ENCODE measurements at regions not wholly inside any gene's neighbourhood (a gene's known extent, or its start where the extent isn't known, plus 50 kb on each side); places are given as distances from the start of the nearest gene placed in this dataset.
"Not testable (repeated sequence)": the region's sequence is repeated elsewhere in the genome, so short reads cannot be mapped to it uniquely, and the experiment has no call there.

GRCh38 chr2:150097402-150097801 lies 390.1 kb downstream of the RND3 start:
- no peak for DNase-seq

DNA sequence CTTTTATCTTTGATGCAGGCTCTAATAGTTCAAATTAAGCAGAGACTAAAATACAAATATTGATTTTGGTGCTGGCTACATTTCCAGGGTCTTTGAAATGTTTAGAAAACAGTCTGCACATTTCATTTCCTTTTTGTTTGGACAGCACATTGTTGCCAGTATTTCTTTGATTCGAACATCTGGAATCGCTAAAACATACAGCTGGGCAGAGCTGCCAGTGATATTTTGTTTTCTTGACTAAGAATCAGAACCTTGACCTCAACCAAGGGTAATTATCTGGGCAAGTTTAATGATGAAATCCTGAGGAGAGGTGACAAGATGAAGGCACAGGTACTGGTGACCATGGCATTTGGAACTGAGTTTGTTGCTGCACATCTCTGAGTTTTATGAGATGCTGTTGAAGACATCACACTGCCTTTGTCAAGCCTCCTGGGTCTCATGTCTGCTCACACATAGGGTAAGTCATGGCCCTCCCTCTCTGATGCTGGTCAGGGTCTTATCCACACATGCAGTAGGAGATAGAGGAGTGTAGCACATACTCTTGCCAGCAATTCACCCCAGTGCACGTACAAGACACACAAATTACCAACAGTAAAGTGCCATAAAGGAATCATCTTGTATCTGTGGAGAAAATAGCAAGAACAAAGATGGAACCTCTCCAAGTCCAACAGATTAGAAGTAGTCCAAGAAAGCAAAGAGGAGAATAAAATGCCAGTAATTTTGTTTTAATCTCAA lies 391.9 kb downstream of the RND3 start:
- DNase-seq = no peak

GRCh38 chr2:150091846-150092245 lies 395.6 kb downstream of the RND3 start:
- DNase-seq = no peak

GRCh38 chr2:150090031-150090430 lies 397.4 kb downstream of the RND3 start:
- no peak for DNase-seq

DNA sequence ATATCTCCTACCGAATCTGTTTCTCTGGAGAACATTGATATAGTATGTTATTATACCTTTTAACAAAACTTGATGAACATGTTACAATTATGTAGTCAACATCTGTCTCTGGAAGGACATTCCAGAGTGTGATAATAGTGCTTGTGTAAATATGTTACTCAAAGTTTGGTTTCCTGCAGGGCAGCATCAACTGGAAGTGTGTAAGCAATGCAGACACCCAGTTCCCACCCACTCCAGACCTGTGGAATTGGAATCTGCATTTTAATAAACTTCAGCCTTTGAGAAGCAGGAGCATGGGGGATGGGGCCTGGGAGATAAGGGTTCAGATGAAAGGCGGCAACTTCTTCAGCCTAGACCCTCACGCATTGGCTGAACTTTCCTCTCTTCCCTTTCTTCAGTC lies 398.9 kb downstream of the RND3 start:
- DNase-seq = no peak

- DNase-seq = no peak
These were observed 402.0 kb downstream of the RND3 start for GRCh38 chr2:150085478-150085877.

DNA sequence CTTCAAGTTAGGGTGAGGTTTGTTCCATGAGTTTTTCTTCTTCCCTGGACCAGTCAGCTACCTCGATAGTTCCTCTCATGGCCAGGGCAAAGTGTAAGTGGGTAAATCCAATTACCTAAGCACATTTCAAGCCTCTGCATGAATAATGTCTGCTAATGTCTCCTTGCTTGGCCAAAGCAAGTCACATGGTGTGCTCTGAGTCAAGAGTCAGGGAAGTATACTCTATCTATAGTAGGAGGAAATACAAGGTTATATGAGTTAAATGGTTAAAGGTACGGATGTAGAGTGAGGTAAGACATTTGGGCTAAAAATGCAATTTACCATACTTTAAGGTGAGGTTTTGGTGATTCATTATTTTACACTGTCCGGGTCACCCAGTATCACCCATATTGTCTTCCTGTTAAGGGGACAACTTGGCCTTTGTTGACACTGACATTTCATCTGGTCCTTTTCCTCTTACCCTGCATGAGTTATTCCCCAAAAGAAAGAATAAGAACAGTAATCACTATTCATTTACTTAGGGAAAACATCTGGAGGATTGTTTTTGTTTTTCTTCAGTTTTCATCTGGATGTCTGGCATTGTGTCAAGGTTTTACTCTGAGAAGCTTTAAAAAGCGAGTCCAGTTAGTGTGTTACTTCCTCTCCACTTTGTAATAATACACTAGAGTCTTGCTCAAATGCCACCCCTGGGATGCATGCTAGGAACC lies 405.5 kb downstream of the RND3 start:
- no peak for DNase-seq

- DNase-seq = no peak
These were observed 411.2 kb downstream of the RND3 start for GRCh38 chr2:150076281-150076680.

DNA sequence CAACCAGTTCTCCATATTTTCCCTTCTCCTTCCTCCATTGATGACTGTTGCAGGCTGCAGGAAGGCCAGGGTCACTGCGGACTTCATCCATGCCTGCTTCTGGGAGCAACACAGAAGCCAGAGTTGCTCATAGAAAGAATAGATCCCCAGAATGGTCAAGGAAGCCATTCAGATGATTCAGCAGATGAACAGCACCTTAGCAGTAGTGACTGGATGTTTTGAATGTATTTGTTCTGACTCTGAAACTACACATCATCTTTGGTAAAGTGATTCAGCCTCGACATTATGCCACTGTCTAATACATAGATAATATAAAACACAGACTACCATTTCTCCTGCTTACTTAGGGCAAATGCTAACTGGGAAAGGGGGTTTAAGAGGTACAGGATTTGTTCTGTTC lies 411.6 kb downstream of the RND3 start:
- DNase-seq = no peak

GRCh38 chr2:150066490-150066889 lies 421.0 kb downstream of the RND3 start:
- DNase-seq = no peak

- DNase-seq = no peak
These were observed 423.4 kb downstream of the RND3 start for GRCh38 chr2:150063931-150064548.

DNA sequence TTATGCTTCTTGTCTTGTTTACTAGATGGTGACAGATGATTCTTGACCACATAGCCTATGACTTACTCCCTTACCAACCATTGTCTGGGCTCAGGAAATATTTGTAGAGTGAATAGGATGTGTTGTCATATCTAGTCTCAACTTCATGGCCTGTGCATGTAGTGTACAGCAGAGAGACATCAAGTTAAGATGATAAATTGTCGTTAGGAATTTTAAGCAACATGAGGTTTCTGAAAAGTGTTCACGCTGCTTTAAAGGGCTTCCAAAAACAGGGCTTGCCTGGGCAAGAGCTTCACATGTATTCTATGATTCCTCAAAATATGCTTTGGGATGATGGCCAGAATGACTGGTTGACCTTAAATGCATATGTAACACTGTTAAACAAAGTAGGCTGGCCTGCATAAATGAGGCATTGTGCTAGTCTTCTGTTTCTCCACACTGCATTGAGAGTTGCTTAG lies 424.0 kb downstream of the RND3 start:
- DNase-seq = no peak

DNA sequence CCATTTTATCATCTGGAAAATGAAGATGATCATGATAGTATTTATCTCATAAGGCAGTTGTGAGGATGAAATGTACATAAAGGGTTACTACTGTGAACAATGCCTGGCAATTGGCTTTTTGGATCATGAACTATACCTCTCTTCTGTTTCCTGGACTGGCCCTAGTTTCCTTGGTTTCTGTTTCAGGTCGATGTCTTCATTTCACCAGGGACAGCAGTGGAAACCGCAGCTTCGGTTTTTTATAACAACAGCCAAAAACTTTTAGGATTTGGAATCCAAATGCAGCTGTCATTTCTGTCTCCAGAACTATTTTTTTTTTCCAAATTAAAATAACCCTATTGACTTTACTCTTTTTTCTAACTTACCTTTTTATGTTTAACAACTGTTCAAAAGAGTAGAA lies 425.1 kb downstream of the RND3 start:
- DNase-seq = no peak

DNA sequence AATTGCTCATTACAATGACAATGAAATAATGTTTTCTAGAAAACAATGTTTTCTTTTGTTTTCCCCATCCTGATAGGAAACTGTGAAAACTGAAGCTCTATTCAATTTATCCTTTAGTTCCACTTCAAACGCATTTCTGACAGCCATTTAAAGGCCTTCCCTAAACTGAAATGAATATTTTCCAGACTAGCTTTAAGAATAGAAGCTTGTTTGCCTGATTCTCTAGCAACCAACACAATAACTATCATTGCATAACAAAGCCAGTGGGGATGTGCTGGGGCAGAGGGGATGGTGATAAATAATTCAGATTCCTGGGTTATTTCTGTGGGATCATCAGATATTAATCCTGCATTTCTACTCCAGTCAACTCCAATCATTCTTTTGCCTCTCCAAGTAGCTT lies 427.1 kb downstream of the RND3 start:
- no peak for DNase-seq

- DNase-seq = not testable (repeated sequence)
These were observed 427.8 kb downstream of the RND3 start for GRCh38 chr2:150059676-150060075.

DNA sequence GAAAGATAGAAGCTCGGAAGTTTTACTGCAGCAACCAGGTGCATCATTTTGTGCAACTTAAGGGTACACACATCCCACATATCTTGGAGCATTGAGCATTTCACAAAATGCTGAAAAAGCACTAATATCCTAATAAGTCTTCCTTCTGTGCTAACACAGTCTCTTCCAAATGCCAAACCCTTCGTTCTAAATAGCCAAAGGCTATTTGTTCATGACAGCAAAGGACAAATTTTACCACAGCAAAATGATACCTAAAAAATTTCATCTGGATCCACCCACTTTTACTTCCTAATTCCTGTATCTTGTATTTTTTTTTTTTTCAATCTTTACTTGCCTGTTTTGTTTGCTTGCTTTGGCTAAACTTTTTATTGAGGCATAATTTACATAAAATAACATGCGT lies 435.0 kb downstream of the RND3 start:
- DNase-seq = no peak

DNA sequence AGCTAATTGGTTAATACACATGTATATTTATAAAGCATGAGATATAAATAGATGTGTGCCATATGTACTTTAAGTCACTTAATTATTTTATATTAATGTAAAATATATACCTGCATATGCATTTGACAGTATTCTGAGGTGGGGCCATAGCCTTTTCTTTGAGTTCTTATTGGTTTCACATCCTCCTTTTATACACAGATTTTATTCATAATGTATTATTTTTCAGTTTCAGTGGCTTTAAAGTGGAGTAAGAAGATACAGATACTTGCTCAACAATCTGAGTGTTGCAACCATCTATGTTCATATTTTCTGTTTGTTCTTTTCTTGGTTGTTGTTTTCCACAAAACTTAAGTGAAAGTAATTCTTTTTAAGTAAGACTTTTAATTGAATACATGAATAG lies 436.5 kb downstream of the RND3 start:
- DNase-seq = no peak

DNA sequence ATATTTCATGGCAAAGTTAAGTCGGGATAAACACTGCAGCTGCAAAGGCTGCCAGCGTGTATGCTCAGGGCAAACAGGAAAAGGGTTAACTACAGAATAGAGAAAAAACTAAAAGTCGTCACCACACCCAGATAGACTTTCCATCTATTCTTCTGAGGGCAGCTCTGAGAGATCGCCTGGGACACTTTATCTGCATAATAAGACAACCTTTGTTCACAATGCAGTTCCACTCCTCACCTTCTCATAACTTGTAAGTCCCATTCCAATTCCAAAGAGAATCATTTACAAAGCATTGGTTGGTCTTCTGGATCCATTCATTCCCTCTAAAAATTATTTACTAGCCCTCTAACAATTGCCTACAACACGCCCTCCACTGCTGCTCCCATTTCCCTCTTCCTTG lies 437.4 kb downstream of the RND3 start:
- no peak for DNase-seq

DNA sequence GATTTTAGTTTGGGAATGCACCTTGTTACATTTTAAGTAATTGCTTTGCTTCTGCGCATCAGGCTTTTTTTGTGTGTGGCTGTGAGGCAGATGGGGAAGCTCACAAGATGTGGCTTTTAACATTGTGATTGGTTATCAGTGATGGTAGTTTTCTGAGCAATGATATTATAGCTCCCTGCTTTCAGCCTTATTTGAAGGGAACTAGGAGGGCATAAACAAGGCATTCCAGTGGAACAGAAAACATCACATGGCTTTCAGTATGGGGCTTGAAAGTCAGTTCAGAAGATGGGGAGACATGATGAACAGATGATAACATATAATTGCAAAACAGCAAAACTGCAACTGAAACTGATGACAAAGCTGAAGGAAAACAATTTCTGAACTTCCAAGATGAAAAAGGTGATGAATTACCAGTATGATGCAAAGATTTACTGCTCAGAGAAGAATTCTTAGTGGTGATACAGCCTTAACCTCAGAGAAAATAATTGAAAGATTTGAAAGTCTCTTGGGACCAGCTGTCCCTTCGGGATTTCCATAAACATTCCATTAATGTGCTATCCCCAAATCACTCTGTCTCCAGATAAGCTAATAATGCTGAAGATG lies 439.7 kb downstream of the RND3 start:
- DNase-seq = no peak

DNA sequence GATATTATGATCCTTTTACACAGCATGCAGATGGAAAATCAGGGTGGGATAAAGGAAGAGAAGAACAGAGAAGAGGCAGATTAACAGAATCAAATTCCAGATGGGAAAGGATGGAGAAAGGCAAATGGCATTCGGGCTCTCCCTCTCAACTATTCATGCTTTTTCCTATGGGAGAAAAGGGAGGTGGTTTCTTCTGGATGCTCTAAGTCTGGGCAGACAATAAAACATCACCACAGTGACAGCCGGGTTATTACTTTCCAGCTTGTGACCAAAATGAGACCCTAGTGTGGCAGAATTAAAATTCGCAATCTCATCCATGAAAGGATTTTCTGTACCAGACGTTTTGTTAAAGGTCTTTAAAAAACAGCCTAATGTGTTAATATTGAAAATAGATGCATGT lies 440.7 kb downstream of the RND3 start:
- no peak for DNase-seq

GRCh38 chr2:150046211-150046610 lies 441.3 kb downstream of the RND3 start:
- no peak for DNase-seq

DNA sequence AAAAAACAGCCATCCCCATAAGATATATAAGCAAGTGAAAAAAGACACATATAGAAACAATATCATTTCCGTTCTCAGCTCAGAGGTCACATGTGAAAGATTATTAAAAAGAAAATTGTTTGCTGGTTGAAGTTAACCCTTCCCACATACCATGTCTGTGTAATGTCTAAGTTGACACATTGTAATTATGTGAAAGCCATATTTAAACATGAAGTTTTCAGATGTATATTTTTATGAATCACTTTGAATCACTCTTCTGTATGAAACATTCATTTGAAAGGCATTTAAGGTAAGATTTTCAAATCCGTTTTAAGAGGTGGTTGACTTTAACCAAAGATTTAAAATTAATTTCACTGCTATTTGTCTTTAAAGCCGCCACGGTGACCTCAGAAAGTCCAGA lies 441.9 kb downstream of the RND3 start:
- DNase-seq = no peak

DNA sequence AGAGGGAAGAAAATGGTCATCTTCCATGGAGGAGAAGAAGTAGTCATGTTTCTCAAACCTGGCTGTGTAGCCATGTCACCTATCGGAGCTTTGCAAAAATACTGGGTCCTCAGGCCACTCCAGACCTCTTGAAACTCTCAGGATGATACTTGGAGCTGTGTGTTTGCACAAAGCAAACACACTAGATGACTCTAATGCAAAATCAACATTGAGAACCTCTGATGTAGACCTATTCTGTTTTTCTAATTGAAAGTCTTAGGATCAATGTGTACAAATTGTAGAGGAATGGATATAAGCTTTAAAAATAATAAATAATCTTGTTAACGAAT lies 444.3 kb downstream of the RND3 start:
- DNase-seq = no peak

Measured in T1000 (cell line).